T follicular helper cell (primary cell): ENCODE measurements at regions not wholly inside any gene's neighbourhood (a gene's known extent, or its start where the extent isn't known, plus 50 kb on each side); places are given as distances from the start of the nearest gene placed in this dataset.

Source experiments
- DNase-seq: peaks from one replicate; pipeline ENCODE4 v3.0.0-alpha.2; 2020; ENCODE audit warnings: low read depth

DNA sequence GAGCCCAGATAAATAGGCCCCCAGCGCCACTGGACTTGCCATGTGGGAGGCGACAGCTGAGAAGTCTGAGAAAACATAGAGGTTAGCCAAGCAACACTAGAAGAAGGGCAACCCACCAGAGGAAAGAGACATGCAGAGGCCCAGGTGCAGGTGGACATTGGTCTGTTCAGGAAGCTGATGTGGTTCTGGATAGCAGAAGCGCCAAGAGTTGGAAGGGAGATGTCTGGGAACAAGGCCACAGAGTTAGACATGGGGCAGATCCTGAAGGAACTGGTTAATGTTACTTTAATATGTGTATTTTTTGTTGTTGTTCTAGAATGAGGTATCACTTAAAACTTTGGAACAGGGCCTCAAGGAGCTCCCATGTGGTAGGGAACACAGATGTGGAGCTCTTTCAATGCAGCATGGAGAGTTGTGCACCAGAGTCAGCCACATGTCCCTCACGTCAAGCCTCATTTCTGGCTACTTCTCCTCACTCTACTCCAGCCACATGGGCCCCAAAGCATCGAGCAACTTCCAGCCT is 62.2 kb upstream of the PKDCC start:
- no peak for DNase-seq

DNA sequence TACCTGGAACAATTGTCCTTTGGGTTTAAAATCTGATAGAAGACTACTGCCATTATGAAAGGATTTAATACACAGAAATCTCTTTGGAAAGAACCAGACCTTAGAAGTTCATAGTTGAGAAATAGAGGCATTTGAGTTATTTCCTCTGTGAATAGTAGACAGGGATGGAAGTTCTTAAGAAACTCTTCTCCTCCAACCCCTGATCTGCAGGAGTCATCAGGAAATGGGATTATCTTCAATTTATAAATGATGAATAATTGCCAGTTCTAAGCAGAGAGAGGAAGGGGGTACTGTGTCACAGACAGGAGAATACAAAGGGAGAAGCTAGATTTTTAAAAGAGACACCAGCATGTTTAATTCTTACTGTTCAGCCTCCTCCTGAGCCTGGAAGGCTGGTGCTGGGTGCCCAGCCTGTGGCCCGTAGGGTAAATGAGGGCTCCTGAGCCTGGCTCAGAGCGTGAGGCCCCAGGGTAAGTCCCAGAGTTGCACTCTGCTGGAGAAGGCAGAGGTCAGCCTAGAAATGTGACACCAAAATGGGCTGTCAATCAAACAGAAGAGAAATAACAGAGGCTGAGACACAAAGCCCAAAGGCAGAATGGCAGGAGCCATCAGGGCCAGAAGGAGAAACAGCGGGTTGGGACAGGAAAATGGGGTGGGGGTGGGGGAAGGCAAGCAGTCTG is 58.2 kb upstream of the PKDCC start:
- no peak for DNase-seq

DNA sequence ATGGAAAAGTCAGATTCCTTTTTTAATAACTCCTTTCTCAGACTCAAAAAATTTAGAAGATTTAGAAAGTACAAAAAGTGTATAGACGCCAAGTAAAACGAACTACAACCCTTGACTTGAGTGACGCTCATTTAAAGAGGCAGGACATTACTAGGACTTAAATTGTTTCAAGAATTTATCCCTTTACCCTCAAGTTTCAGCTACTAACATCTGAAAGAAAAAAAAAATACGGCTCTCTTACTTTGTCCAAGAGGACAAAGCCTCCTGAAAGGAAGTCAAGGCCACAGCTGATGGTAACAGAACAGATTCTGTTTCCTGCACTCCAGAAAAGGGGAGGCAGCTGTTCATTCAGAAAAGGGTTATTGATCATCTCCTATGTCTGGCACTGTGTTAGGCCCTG is 57.6 kb upstream of the PKDCC start:
- no peak for DNase-seq

DNA sequence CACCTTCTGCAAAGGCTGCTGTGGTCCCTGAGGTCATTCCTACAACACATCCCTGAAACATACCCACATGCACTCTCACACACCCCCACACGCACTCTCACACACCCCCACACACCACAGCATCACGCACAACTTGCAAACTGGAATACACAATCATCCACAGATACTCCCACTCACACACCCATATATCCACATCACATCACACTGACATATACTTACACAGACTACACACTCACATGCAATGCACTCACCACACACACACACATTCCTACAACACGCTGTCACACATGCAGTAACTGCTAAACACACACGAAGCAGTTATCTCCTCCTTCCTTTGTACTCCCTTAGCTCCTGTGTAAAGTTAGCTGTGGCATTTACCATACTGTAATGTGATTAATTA is 57.1 kb upstream of the PKDCC start:
- no peak for DNase-seq

DNA sequence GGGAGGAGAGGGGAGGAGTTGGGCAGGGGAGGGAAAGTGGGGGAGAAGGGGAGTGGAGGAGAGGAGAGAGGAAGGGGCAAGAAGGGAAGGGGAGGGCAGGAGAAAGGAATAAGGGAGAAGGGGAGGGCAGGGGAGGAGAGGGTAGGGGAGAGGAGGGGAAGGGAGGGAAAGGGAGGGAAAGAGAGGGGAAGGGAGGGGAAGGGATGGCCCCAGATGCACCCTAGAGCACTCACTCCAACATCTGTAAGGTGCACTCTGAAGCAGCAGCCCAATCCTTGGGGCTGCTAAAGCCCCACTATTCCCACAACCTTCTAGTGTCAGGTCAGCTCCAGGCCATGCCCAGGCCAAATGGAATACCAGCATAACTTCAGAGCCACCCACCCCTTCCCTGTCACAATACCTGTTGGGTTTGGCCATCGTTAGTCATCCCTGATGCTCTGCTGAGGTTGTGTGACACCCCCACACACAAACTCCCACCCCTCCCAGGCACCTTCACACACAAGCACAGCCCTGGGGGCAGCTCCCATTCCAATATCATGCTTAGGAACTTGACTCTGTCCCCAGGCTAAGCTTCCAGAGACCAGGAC is 55.7 kb upstream of the PKDCC start:
- DNase-seq, result no peak

DNA sequence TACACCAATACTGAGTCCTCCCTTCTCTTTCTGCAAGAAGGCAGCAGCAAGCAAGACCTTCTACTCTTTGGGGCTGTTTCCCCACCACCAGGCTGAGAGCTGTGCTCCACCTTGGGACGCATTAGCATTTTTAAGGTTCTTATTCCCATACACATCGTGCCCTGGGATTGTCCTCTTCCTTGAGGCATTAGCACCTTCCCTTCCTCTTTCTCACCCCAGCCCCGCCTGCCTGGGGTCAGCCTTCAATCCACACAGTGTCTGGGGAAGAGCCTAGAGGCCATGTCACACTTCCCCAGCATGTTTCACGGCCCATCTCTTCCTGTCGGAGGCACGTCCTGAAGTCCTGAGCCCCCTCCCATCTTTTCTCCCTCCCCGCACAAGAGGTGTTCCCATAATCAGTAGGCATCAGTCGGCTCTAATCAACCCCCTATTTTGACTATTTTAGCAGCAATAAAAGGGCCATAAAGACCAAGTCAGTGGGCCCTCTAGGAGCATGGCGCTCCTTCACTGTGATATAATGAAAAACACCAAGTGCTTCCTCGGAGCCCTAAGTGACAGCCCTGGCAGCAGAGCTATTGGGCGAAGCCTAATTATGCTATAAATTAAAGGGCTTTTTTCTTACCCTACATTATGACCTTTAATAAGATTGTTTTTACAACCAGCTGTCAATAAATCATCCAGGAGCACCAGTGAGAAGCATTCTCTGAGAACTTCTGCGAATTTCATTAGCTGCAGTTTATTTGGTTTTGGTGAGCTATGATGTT is 55.0 kb upstream of the PKDCC start:
- DNase-seq, result no peak

DNA sequence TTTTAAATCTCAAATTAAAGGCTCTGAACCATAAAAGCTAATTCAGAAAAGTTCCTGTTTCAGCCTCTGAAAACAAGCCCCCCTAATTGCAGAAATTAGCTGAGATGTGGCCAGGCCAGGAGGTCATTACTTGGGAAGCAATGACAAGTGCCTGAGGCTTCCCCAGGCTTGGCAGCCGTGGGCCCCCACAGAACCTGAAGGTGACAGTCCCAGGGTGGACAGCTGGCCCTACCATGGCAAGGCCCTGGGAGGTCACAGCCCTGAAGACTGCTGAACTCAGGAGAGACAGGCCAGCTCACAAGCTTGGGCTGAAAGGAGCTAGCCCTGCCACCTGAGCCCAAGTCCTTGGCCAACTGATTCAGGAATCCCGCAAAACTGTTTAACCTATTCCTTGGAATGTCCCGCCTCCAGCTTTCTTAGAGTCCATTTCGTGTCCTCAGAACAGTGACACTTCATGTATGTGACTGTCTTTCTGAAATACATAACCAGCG is 54.3 kb upstream of the PKDCC start:
- DNase-seq, result no peak

DNA sequence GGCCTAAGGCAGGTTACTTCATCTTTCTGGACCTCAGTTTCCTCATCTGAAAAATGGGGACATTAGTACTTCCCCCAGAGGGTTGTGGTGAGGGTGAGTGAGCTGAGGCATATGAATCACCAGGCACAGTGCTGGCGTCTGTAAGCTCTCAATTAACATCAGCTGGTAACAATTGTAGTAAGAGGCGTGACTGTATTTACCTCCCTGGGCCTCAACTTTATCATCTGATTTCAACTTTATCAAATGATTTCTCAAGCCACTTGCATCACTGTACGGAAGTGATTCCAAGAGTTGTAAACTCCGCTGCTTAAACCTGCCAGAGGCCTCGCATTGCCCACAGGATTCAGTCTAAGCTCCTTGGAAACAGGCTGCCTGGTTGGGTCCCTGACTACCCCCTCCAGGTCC is 53.6 kb upstream of the PKDCC start:
- DNase-seq, result no peak

DNA sequence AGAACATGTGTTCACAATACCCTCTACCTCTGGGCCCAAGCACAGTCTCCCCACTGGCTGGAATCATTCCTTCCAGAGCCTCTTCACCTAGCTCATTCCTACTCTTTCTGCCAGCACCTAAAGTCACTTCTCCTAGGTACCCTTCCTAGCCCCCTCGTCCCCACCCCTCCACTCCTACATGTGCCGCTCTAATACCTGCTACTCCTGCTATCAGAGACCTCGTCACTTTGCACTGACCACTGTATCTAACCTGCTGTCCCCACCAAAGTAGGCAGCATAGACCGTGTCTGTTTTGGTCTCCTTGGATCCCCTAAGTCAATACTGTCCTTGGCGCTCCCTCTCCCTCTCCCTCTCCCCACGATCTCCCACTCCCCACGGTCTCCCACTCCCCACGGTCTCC is 53.2 kb upstream of the PKDCC start:
- no peak for DNase-seq

DNA sequence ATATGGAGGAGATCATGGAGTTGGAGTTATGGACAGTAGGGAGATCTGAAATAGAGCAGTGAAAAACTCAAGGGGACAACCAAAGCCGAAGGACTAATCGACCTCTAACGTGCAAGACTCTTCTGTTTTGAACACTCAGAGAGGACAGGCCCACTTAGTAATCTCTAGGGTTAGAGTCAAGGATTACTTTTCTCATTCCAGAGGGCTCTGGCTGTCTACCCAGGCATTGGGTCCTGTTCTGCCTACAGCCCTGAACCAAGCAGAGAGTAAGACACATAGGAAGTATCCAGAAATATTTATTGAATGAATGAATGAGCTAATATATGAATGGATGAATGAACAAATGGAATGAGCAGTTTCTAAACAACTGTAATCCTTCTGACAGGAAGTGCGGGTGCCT is 50.3 kb upstream of the PKDCC start:
- no peak for DNase-seq
